ENCODE measurements at regions not wholly inside any gene's neighbourhood (a gene's known extent, or its start where the extent isn't known, plus 50 kb on each side); places are given as distances from the start of the nearest gene placed in this dataset.

DNA sequence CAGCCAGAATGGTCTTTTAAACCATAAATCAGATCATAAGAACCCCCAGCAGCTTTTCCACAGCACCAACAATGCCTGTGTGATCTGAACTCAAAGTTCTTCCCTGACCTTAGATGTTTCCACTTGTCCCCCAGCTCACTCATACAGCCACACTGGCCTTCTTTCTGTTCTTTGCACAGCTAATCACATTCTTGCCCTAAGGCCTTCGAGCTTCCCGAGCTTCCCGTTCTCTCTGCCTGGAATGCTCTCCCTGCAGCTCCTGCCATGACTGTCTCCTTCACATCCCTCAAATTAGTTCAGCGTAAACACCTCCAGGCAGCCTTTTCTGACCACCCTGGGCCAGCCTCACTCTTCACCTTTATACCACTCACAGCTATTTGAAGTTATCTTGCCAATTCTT lies 166.8 kb upstream of the NFE2L3 start:
- Histone ChIP-seq H3K4me3 (replicated peaks; ENCODE audit: insufficient read depth, low read length) (no peak overlapping the region), H3K27me3 (ENCODE audit: insufficient read depth, poor library complexity, severe bottlenecking) (peaks cover 10% of the 10 kb centered on the region), H3K27ac (replicated peaks) (no peak overlapping the region)
- no peak for TF ChIP-seq SPI1 (IDR thresholded peaks at IDR 0.05; ENCODE audit: borderline replicate concordance, low read depth)
- TF ChIP-seq POLR2AphosphoS5 (IDR thresholded peaks at IDR 0.05; ENCODE audit: low read depth), result no peak
- TF ChIP-seq, protein P1, sequence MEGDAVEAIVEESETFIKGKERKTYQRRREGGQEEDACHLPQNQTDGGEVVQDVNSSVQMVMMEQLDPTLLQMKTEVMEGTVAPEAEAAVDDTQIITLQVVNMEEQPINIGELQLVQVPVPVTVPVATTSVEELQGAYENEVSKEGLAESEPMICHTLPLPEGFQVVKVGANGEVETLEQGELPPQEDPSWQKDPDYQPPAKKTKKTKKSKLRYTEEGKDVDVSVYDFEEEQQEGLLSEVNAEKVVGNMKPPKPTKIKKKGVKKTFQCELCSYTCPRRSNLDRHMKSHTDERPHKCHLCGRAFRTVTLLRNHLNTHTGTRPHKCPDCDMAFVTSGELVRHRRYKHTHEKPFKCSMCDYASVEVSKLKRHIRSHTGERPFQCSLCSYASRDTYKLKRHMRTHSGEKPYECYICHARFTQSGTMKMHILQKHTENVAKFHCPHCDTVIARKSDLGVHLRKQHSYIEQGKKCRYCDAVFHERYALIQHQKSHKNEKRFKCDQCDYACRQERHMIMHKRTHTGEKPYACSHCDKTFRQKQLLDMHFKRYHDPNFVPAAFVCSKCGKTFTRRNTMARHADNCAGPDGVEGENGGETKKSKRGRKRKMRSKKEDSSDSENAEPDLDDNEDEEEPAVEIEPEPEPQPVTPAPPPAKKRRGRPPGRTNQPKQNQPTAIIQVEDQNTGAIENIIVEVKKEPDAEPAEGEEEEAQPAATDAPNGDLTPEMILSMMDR (IDR thresholded peaks at IDR 0.05; ENCODE audit: insufficient read depth, low read length), result no peak
- TF ChIP-seq, protein P2, sequence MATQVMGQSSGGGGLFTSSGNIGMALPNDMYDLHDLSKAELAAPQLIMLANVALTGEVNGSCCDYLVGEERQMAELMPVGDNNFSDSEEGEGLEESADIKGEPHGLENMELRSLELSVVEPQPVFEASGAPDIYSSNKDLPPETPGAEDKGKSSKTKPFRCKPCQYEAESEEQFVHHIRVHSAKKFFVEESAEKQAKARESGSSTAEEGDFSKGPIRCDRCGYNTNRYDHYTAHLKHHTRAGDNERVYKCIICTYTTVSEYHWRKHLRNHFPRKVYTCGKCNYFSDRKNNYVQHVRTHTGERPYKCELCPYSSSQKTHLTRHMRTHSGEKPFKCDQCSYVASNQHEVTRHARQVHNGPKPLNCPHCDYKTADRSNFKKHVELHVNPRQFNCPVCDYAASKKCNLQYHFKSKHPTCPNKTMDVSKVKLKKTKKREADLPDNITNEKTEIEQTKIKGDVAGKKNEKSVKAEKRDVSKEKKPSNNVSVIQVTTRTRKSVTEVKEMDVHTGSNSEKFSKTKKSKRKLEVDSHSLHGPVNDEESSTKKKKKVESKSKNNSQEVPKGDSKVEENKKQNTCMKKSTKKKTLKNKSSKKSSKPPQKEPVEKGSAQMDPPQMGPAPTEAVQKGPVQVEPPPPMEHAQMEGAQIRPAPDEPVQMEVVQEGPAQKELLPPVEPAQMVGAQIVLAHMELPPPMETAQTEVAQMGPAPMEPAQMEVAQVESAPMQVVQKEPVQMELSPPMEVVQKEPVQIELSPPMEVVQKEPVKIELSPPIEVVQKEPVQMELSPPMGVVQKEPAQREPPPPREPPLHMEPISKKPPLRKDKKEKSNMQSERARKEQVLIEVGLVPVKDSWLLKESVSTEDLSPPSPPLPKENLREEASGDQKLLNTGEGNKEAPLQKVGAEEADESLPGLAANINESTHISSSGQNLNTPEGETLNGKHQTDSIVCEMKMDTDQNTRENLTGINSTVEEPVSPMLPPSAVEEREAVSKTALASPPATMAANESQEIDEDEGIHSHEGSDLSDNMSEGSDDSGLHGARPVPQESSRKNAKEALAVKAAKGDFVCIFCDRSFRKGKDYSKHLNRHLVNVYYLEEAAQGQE (IDR thresholded peaks at IDR 0.05; ENCODE audit: insufficient replicate concordance, low read depth), result no peak
- no peak for DNase-seq (ENCODE audit: low read depth in 1 of 2, low spot score in 1 of 2)

DNA sequence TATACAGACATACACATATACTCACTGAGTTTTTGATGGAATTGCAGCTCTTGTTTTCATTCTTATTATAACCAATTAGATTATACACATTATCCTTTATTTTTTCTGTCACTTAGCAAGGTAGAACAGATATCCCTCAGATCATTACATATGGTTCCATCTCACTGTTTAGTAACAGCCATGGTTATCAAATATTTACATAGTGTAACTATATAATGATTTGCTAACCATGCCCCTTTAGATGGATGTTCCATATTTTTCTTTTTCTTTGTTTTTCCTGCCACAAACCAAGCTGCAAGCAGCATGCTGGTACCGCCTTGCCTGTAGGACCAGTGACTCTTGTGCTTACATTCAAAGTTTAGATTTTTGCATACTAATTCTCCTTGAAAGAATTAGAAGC lies 163.4 kb upstream of the NFE2L3 start:
- DNase-seq (ENCODE audit: low read depth in 1 of 2, low spot score in 1 of 2), result no peak
- no peak overlapping the region for H3K27ac ChIP-seq (replicated peaks)
- H3K27me3 ChIP-seq (ENCODE audit: insufficient read depth, poor library complexity, severe bottlenecking), result peaks cover 12% of the 10 kb centered on the region
- TF ChIP-seq SPI1 (IDR thresholded peaks at IDR 0.05; ENCODE audit: borderline replicate concordance, low read depth), result no peak
- TF ChIP-seq, protein P1 (IDR thresholded peaks at IDR 0.05; ENCODE audit: insufficient read depth, low read length), result no peak
- TF ChIP-seq, protein P2 (IDR thresholded peaks at IDR 0.05; ENCODE audit: insufficient replicate concordance, low read depth), result no peak
- TF ChIP-seq GABPA (IDR thresholded peaks at IDR 0.05; ENCODE audit: low read depth), result no peak
- no peak for TF ChIP-seq POLR2AphosphoS5 (IDR thresholded peaks at IDR 0.05; ENCODE audit: low read depth)
- H3K4me3 ChIP-seq (replicated peaks; ENCODE audit: insufficient read depth, low read length), result no peak overlapping the region

DNA sequence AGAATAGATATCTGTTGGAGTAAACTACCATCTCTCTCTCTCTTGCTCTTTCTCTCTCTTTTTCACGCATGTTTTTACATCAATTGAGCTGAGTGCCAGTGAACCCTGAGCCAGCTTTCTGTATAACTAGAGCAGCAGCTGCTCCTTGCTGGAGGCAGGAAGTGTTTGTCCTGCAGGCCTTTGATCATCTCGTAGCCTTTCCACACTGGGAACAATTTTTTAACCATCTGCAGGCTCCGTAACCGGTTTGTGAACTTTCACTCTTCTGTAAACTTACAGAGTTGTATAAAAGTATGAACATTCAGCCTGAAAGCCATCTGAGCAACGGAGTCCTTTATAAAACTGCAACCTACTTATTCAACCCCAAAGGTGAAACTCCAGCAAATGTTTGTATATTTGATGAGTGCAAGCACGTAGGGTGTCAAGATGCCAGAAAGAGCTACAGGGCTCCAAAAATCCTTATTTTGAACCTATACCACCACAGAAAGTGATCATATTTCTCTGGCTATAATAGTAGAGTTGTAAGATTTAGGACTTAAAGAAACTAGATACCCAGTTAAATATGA lies 162.8 kb upstream of the NFE2L3 start:
- Histone ChIP-seq H3K4me3 (replicated peaks; ENCODE audit: insufficient read depth, low read length) (no peak overlapping the region), H3K27ac (replicated peaks) (no peak overlapping the region), H3K27me3 (ENCODE audit: insufficient read depth, poor library complexity, severe bottlenecking) (peaks cover 12% of the 10 kb centered on the region)
- no peak for TF ChIP-seq SPI1 (IDR thresholded peaks at IDR 0.05; ENCODE audit: borderline replicate concordance, low read depth)
- TF ChIP-seq, protein P2 (IDR thresholded peaks at IDR 0.05; ENCODE audit: insufficient replicate concordance, low read depth), result no peak
- no peak for TF ChIP-seq GABPA (IDR thresholded peaks at IDR 0.05; ENCODE audit: low read depth)
- TF ChIP-seq, protein P1 (IDR thresholded peaks at IDR 0.05; ENCODE audit: insufficient read depth, low read length), result no peak
- TF ChIP-seq POLR2AphosphoS5 (IDR thresholded peaks at IDR 0.05; ENCODE audit: low read depth), result no peak
- DNase-seq (ENCODE audit: low read depth in 1 of 2, low spot score in 1 of 2), result no peak

All from HL-60 (cell line).